GM18520 (cell line): ENCODE measurements at regions not wholly inside any gene's neighbourhood (a gene's known extent, or its start where the extent isn't known, plus 50 kb on each side); places are given as distances from the start of the nearest gene placed in this dataset.

Source experiments
- ATAC-seq: cut with Tn5 transposase; IDR thresholded peaks from one replicate; pipeline ENCODE4 v1.9.1; 2021; ENCODE audit not compliant: unreplicated experiment

DNA sequence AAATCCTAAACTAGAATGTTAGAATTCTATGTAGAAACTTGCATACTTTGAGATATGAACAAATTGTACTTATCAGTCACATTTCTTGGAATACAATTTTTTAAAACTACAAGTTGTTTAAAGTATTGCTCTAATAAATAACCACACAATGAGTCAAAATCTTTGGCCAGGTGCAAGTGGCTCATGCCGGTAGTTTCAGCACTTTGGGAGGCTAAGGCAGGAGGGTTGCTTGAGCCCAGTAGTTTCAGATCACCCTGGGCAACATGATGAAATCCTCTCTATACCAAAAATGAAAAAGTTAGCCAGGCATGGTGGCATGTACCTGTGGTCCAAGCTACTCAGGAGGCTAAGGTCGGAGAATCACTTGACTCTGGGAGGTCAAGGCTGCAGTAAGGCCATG is 257.8 kb downstream of the COX7C start:
- no peak for ATAC-seq

DNA sequence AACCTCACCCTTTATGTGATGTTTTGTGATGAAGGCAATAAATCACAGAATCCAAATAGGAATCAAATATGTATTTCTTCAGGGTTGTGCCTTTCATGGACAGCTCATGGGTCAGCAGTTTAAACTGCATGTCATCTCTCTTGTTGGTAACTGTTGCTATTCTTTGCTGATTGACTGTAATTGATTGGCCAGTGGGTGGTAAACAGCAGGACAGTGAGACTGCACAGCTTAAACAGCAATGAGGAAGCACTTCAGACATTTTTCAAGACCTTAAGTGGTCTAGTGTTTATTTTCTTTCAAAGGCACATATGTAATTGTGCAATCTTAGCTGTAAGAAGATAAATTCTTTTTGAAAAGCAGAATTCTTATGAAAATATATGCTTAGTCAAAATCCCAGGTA is 260.5 kb downstream of the COX7C start:
- no peak for ATAC-seq

DNA sequence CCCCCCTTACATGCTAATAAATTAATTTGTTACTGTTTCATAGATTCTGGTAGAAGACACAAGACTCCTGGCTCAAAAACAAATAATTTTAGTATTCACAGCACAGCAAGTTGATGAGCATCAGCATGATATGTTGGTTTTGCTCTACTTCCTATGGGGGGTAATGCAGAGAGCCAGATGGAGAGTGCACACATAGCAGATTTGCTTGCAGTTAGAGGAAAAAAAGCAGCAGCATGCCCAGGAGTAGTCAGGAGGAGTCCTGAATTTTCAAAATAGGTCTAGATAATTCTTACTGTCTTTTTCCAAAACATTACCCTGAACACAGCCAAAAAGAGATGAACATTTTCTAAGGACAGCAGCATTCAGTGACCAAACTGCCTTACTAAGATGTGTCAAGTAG is 261.3 kb downstream of the COX7C start:
- ATAC-seq: no peak

DNA sequence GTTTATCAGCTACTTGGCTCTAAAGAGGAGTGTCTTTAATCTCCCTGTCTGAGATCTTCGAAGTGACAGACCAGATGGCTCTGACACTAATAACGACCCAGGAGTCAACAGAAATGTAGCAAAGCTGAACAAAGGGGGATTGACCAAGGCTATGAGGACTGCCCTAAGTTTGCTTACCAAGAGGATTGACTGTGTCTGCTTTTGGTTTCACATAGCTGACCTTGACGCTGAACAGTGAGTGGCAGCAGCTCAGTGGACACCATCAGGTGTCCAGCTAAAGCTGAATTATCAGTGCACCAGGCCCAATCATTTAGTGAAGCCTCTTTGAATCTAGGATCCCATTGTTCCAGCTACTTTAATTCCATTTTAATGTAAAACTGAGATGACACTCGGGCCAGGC is 262.6 kb downstream of the COX7C start:
- no peak for ATAC-seq

DNA sequence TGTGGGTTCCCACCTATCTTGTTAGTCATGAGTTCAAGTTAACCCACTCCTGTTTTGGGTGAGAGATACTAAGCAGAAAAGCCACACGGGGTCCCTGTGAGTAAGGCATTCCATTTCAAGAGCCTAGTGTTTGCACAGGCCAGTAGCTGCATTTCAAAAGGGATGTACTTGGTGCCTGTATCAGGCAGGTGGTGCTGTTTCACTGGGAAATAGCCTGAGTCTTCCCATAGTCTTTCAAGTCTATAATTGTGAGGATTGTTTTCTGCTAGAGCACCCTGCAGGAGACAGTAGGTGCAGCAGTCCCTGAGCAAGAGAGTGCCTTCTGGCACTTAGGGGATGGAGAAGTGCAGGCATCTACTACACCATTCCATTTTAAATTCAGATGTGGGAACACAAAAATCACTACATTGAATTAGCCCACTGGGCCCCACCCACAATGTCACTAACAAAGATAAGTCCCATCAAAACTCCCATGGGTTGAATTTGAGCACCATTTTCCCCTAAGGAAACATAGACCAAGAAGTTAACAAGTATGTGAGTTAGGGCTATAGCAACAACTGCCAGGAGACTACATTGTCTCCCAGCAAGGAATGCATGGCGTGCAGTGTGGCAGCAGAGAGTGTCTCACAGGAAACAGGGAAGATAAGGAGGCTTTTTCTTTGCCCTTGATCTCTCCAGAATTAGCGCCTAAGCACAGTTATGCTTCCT is 263.2 kb downstream of the COX7C start:
- ATAC-seq: no peak

DNA sequence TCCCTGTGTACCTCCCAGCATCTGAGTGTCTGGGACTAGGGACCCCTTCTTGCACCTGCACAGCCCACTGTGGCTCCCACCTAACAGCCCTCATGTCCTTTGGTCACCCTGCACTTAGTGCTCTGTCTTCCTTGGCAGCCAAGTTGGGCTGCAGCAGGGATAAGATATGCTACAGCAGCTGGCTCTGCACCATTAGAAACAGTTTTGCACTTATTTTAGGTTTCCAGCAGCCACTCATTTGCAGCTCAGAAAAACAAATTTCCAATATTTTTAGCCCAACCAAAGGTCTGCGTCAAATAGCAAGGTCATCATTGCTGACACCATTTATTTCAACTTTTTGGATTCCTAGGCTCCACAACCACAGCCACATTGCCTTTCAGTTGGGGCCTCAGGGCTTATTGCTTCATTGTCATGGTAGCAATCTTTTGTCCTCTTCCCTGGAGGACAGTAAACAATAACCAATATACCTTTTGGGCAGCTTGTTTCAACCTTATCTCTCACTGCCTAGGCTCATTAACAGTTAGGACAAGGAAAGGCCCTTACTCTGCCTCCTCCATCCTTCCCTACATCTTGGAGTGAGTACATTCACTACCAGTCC is 263.9 kb downstream of the COX7C start:
- ATAC-seq: no peak

DNA sequence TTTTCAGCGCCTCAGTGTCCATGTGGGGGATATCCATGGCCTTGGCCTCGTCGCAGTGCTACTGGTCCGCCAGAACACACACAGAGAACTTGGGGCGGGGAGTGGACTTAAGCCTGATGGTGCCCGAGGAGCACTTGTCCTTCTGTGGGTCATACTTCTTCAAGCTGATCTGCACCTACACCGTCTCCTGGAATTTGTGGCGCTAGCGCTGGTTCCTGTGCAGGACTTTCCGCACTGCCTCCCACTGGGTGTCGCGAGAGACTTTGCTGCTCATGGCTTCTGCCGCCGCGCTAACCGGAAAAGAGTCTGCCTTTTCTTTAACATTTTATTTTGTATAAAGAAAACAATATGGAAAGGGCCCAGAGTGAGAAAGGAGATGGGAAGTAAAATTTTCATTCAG is 266.9 kb downstream of the COX7C start:
- no peak for ATAC-seq

DNA sequence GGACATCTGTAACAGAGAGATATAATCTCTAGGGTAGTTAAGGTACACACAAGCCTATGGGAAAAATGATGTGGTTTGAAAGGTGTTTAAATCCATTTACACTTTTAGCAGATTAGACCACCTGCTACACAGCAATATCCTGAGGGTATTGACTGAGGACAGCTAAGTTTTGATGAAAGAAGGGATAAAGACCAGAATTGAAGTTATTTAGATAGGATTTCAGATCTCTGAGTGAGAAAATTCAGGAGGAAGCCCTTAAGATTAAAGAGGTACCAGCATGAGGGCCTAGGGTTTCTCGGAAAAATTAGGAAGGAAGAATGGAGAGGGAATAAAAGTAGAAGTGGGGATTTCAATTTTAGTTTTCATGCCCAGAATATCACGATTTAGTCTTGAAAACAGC is 267.3 kb downstream of the COX7C start:
- no peak for ATAC-seq

DNA sequence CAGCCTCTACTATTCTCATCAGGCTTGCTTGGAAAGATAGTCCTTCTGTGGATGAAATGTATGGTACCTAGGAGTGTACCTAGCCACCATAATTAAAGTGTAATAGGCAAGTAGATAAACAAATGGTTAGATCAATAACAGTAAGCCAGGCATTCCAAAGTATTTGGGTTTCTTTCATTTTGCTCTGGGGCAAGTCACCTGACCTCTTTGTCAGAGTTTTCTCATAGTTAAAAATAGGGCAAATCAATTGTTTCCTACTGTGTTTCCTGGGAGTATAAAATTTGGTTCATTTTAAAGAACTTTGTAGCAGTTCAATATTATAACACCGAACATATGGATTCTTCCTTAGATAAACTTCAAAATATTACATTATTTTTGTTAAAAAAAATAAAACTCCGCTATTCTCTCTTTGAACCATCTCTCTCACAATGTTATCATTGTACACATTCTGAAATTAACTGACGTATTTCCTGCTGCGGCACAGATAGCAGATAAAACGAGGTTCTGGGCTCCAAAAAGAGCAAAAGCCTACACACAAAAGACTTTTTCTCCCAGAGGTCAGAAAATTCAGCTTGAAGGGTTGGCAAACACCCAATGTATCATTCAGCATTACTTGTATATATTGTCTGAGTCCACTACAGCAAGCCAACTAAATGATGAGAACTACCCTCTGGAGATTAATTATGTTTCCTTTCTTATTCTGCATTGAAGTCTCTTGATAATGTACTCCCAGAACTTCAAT is 267.9 kb downstream of the COX7C start:
- ATAC-seq: no peak

DNA sequence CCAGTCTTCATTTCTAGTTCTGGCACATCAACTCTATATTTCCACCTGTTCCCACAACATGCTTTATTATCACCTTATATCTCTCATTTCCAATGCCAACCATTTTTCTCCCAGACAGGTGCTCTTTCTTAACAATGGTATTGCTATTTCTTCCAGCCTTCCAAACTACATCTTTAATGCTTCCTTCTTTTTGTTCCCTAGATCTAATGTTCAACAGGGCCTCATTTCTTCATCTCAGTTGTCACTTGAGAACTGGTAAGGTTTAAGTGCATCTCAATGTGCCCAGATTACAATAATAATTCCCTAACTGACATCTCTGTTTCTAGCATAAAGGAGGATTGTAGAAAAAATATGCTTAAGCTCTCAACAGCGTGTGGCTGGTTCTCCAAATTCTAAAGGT is 272.6 kb downstream of the COX7C start:
- ATAC-seq: no peak

DNA sequence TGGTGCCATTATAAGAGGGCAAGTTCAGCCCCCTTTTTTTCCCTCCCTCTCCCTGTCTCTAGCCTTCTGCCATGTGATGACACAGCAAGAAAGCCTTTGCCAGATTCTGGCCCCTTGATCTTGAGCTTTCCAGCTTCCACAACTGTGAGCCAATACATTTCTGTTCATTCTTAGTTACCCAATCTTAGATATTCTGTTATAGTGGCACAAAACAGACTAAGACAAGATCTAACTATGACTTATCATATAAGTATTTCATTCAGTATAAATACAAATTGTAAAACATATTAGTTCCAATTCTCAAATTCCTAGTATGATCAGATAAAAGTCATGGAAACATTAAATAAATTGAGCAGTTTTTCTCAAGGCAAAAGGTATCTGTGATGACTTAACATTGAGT is 276.3 kb downstream of the COX7C start:
- no peak for ATAC-seq

DNA sequence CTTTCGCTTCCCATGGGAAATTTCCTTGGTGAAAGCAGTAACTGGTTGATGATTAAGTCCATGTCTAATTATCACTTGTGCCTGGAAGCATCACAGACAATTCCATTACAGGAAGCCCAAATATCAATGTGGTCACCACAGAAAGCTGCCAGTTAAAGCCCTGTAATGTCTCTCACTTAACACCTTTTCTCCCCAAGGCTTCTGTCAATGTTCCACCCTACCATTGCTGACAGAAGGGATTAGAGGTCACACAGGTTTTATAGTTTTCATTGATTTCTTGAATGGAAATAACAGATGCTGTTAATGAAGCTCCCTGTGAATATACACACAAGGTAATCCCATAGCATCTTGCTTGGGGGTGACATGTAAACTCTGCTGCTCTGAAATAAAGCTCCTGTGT is 279.2 kb downstream of the COX7C start:
- ATAC-seq: no peak

DNA sequence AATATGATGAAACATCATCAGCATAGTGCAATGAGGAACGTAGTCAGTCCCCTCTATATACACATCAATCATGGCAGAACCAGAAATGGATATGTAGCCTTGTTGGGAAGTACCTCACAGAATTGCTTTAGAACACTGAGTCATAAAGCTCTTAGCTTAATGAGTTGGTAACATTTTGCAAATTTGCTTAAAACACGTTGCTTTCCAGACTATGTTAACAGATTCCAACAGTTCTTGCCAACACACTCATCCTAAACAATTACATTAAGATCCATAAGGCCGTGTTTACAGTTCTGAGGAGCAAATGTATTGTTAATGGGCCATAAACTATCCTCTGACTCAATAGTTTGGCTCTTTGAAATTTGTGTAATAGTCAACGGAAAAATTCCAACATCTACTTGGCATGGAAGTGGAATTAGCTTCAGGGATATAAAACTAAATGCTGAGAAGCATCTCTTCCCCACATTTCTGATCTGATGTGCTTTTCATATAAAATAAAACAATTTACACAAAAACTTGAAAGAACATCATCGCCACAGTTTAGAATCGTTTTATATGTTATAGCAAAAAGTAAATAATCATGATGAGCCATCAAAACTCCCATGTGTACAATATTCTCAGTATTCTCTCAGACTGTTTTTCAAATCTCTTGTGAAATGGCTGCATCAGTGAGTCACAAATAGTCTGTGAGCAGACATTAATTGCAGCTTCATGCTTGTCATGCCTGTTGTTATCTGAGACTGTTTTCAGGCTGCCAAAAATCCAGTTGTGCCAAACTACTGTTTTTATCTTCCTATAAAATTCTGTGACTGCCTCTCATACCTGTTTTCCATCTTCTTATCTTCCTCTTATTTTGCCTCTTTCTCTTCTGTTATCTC is 291.9 kb downstream of the COX7C start:
- ATAC-seq: no peak

DNA sequence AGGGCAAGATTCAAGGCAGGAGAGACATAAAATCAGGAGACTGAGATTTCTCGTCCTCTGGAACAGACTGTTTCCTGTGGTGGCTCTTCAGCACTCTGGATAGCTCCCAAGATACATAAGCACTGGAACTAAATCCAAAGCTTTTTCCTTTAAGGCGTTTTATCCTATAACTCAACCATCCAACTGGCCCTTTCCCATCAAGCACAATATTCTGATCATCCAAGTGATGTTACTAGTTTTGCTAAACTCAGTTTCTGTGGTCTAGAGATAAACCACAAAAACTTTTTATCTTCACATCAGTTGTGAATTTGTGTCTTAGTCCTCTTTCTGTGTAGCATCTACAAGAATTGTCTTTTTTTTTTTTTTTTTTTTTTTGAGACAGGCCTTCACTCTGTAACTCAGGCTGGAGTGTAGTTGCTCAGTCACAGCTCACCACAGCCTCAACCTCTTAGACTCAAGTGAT is 299.4 kb downstream of the COX7C start:
- ATAC-seq: no peak

DNA sequence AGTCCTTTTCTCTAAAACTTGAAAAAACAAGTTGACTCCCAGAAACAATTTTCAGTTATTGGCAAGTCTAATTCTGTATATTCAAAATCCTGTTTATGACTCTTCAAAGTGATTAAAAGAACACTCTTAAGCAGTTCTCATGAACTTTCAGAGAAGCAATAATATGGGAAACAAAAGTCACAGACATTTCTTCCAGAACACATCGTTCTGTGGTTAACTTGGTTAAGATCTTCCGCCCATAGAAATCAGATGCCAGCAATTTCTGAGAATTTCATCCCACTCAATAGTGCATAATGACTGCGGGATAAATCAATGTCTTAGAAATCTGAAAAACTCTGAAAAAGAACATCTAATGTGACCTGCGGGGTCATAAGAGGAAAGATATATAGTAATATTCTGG is 300.5 kb downstream of the COX7C start:
- ATAC-seq: no peak

DNA sequence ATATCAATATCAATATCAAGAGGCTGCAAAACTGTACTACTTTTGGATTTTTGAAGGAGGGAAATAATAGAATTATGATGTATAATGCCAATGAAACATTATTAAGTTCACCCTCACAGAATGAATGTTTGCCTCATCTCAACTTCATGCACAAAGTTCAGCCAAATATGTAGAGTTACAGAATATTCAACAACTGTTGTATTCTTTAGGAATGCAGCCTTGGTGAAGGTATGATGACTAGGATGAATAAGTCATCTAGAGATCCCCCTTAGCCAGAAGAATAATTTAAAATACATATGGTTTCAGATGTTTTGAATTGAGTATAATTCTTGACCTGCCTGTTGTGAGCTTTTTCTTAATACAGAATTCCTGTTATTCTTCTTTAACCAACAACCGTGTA is 308.3 kb downstream of the COX7C start:
- ATAC-seq: no peak

DNA sequence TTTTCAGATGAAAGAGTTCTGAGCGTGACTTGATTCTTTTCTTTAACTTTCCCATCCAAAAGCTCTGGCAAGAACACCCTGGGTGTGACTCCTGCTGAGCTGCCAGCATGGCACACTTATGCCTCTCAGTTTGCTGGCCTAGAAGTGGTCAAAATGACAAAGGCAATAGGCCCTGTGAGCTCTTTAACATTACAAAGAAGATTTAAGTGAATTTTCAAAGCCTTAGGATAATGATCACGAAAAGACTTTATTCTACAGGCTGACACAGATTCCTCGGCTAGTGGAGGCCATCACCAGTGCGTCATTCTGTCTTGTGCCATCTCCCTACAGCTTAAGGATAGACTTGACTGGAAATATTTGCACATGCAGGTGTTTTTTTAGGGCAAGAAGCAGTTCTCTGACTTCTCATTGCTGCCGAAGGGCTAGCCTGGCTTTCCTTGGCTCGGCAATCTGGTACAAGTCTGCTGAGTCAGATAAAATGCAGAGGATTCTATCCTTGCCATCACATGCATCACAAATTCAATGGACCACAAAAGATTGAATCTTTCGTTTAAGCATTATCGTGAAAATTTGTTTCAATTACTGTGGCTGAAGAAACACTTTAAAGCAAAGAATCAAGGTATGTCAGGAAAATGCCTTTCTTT is 311.5 kb downstream of the COX7C start:
- no peak for ATAC-seq

DNA sequence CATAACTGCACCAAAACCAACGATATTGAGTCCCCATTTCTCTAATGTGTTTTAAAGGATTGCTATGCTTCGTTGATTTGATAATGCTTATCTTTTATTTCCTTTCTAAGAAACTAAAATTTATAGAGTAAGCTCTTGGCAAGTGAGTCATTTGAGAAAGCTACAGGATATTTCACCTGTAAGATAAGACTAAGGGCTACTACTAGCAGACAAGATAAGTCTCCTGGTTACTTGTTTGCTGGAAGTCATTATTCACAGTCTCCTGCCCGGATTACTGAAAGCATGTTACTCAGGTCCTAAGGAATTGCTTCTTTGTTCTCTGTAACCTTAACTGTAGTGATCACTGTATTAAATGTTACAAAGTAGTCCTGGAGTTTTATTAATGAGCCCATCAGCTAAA is 315.9 kb upstream of the RASA1 start:
- no peak for ATAC-seq

DNA sequence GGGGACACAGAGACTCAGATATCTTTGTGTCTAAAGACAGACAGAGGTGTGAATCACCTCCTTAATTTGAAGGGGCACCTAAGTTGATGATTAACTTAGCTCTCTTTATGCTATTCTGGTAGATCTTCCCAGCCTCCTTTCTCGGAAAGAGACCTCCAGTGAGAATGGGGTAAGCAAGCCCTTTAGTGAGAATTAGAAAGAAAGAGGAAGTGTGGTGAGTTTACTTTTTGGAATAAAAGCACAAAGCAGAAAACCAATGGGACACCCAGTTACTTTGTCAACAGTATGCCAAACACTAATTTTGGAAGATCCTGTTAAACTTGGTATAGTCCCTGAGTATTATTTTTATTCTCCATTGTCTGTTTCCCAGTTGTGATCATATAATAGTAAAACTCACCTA is 302.8 kb upstream of the RASA1 start:
- no peak for ATAC-seq

DNA sequence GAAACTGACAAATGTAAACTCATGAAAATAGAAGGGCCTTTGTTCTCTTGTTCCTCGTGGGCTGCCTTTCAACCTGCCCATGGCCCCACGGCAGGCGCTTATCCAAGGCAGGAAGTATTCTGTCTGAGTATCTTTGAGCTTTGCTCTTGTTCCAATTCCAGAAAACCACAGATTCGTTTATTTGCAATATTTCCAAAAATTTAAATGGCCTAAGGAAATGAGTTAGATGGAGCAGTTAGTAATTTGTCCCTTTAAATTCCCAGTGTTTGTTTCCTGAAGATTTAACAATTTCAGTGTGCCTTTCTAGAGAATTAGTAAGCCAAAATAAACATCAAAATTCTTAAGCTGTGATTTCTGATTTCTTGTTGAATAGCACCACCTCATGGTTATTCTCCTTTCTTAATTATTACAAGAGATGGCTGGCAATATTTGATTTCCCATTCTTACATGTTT is 299.4 kb upstream of the RASA1 start:
- ATAC-seq: no peak

DNA sequence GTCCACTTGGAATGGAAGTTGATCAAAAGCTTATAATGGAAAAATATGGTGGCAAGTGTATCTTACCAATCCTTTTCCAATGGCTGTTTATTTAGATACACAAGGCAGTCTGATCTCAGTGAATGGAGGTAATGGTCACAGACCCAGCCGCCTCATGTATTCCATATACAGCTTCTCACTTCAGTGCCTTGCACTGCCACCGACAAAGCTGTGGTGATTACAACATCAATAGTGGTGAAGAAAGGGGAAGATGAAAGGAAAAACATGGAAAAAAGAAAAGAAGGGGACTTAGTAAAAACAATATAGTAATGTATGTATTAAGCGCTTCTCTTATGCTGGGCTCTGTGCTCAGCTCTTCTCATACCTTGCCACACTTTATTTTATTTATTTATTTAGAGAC is 297.3 kb upstream of the RASA1 start:
- no peak for ATAC-seq
